Neural crest cell (in vitro differentiated cells): ENCODE measurements at regions not wholly inside any gene's neighbourhood (a gene's known extent, or its start where the extent isn't known, plus 50 kb on each side); places are given as distances from the start of the nearest gene placed in this dataset.
"Not testable (repeated sequence)": the region's sequence is repeated elsewhere in the genome, so short reads cannot be mapped to it uniquely, and the experiment has no call there.

ENCODE experiments used
- DNase-seq: peaks from one replicate; pipeline ENCODE4 v3.0.0; 2021; ENCODE audit warnings: low read depth, mixed read lengths, low spot score
- H3K27ac Mint-ChIP-seq: one replicate; pipeline ENCODE4 v1.8.0; 2021; ENCODE audit warnings: mild to moderate bottlenecking, mixed read lengths; ENCODE audit not compliant: unreplicated experiment
- H3K27me3 Mint-ChIP-seq: 2 replicates; pipeline ENCODE4 v1.8.0; 2021; ENCODE audit warnings: low read depth, mild to moderate bottlenecking, mixed read lengths
- H3K36me3 Mint-ChIP-seq: 2 replicates; pipeline ENCODE4 v1.8.0; 2021; ENCODE audit warnings: low read depth, mild to moderate bottlenecking, mixed read lengths
- H3K4me1 Mint-ChIP-seq: 2 replicates; pipeline ENCODE4 v1.8.0; 2021; ENCODE audit warnings: mixed read lengths
- H3K4me3 Mint-ChIP-seq: one replicate; pipeline ENCODE4 v1.8.0; 2021; ENCODE audit warnings: mild to moderate bottlenecking, mixed read lengths
- H3K9me3 Mint-ChIP-seq: 2 replicates; pipeline ENCODE4 v1.8.0; 2021; ENCODE audit warnings: mixed read lengths
- CTCF ChIP-seq: fragments of 200-600 bp; sonication (generic); conservative IDR thresholded peaks from 2 replicates; pipeline ENCODE4 v1.5.0; 2021; ENCODE audit warnings: antibody characterized with exemption, mild to moderate bottlenecking

- Mint-ChIP-seq H3K27ac (no peak overlapping the region), H3K4me3 (no peak overlapping the region), H3K4me1 (no peaks in the 10 kb centered on the region), H3K36me3 (no peaks in the 10 kb centered on the region), H3K27me3 (peaks cover 14% of the 10 kb centered on the region), H3K9me3 (peaks cover 2% of the 10 kb centered on the region)
- no peak for DNase-seq
- TF ChIP-seq CTCF = no peak
Observed at GRCh38 chr12:3420693-3421092, 70.3 kb upstream of the PRMT8 start.

- Mint-ChIP-seq H3K27me3 (peaks cover 14% of the 10 kb centered on the region), H3K9me3 (peaks cover 2% of the 10 kb centered on the region), H3K4me1 (no peaks in the 10 kb centered on the region), H3K36me3 (no peaks in the 10 kb centered on the region), H3K27ac (no peak overlapping the region), H3K4me3 (no peak overlapping the region)
- TF ChIP-seq CTCF = no peak
- no peak for DNase-seq
Observed at GRCh38 chr12:3421191-3421978, 69.6 kb upstream of the PRMT8 start.

GRCh38 chr12:3424796-3425195 lies 66.2 kb upstream of the PRMT8 start:
- H3K27ac Mint-ChIP-seq, H3K9me3 Mint-ChIP-seq, H3K36me3 Mint-ChIP-seq, H3K4me1 Mint-ChIP-seq, DNase-seq, H3K4me3 Mint-ChIP-seq: not testable (repeated sequence)
- peaks cover 11% of the 10 kb centered on the region for H3K27me3 Mint-ChIP-seq

GRCh38 chr12:3427956-3428355 lies 63.0 kb upstream of the PRMT8 start:
- no peak overlapping the region for H3K4me3 Mint-ChIP-seq
- H3K4me1 Mint-ChIP-seq = peaks cover 10% of the 10 kb centered on the region
- no peak overlapping the region for H3K27ac Mint-ChIP-seq
- no peaks in the 10 kb centered on the region for H3K36me3 Mint-ChIP-seq
- TF ChIP-seq CTCF = no peak
- H3K9me3 Mint-ChIP-seq = peaks cover 2% of the 10 kb centered on the region
- DNase-seq = no peak
- peaks cover 12% of the 10 kb centered on the region for H3K27me3 Mint-ChIP-seq

GRCh38 chr12:3428631-3429030 lies 62.4 kb upstream of the PRMT8 start:
- Mint-ChIP-seq H3K4me3 (no peak overlapping the region), H3K36me3 (no peaks in the 10 kb centered on the region), H3K4me1 (peaks cover 14% of the 10 kb centered on the region), H3K27ac (no peak overlapping the region), H3K27me3 (peaks cover 13% of the 10 kb centered on the region), H3K9me3 (peaks cover 2% of the 10 kb centered on the region)
- no peak for DNase-seq
- TF ChIP-seq CTCF = no peak

- not testable (repeated sequence) for H3K4me3 Mint-ChIP-seq, H3K9me3 Mint-ChIP-seq, H3K36me3 Mint-ChIP-seq, H3K27ac Mint-ChIP-seq, DNase-seq
- Mint-ChIP-seq H3K4me1 (peaks cover 23% of the 10 kb centered on the region), H3K27me3 (peaks cover 13% of the 10 kb centered on the region)
Observed at GRCh38 chr12:3429523-3429922, 61.5 kb upstream of the PRMT8 start.
